Eye (tissue), 1 donor: ENCODE measurements at regions not wholly inside any gene's neighbourhood (a gene's known extent, or its start where the extent isn't known, plus 50 kb on each side); places are given as distances from the start of the nearest gene placed in this dataset.

ENCODE experiments used
- DNase-seq: peaks from one replicate; pipeline ENCODE4 v3.0.0-alpha.2; 2015

- no peak for DNase-seq
Observed at GRCh38 chr1:192057766-192058165, 100.5 kb upstream of the RGS18 start.

DNA sequence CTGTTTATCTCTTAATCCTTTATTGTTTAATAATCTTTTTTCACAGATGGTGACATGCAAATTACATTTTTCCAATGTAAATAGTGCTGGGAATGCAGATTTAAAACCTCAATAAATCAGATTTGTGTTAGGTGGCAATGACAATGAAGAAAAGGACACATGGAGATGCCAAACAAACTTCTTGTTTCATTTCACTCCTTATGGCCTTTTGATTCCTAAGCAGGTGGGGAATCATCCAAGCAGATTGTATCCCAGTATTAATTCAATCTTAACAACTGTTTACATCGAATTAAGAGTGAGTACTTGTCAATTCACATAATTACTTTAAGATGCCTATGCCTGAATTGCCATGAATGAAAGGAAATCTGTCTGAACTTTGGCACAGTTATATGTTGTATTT lies 98.9 kb upstream of the RGS18 start:
- DNase-seq, result peak; percentile 3

- DNase-seq, result no peak
Observed at GRCh38 chr1:192061556-192061955, 96.7 kb upstream of the RGS18 start.

DNA sequence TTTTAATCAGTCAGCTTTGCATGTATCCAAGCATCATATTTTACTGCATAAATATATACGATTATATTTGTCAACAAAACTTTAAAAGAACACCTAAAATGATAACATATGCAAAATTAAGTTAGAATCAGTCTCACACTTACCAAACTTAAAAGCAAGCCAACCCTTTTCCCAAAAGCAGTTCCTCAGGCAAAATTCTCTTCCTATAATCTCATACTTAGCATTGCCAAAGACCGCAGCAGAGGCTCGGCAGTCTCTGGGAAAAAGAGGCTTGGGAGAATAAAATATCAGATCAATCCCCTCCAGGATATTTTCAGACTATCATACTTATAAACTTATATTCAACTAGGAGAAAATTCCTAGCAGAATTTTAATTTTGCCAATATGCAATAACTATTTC lies 93.2 kb upstream of the RGS18 start:
- no peak for DNase-seq

DNA sequence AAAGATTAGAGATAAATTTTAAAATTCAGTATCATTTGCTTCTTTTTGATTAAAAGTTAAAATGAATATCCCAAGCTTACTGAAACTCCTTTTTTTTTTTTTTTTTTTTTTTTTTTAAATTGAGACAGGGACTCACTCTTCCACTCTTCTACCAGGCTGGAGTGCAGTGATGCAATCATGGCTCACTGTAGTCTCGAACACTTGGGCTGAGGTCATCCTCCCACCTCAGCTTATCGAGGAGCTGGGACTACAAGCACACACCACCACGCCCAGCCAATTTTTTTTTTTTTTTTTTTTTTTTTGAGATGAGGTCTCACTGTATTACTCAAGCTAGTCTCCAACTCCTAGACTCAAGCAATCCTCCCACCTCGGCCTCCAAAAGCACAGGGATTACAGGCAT lies 92.1 kb upstream of the RGS18 start:
- no peak for DNase-seq

DNA sequence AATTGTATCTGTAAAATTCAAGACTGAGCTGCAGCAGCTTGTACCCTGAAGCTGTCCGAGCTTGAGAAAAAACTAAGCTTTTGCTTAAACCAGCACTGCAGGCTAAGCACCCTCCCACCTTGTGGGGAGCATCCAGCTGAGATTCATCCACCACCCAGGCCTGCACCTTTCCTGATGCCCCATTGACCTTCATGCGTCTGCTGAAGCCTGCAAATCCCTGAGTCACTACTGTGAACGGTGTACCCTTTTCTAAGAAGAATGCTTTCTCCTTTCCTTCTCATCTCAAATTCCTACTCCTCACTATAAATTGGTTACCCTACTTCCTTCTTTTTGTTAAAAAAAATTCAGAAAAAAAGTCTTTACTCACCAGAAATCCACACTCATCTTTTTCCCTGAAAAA lies 90.9 kb upstream of the RGS18 start:
- no peak for DNase-seq

DNA sequence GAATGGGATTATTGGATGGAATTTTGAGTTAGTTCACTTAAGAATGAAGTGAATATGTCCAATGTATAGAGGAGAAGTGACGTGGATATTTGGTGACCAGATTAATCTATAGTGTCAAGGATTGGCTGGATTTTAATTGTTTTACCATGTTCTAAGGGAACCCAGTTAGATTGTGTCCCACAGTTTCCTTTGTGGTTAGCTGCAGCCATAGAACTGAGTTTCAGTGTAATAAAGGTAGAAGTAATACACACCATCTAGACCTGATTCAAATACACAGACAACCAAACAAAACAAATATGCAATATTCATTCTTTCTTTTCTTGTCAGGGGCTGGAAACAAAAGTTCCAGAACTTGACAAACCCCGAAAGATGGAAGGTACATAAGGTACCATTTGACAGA lies 88.0 kb upstream of the RGS18 start:
- no peak for DNase-seq

GRCh38 chr1:192080684-192081083 lies 77.6 kb upstream of the RGS18 start:
- DNase-seq, result no peak

- no peak for DNase-seq
Observed at GRCh38 chr1:192081359-192081758, 76.9 kb upstream of the RGS18 start.

GRCh38 chr1:192086644-192087043 lies 71.6 kb upstream of the RGS18 start:
- peak; percentile 59 for DNase-seq

DNA sequence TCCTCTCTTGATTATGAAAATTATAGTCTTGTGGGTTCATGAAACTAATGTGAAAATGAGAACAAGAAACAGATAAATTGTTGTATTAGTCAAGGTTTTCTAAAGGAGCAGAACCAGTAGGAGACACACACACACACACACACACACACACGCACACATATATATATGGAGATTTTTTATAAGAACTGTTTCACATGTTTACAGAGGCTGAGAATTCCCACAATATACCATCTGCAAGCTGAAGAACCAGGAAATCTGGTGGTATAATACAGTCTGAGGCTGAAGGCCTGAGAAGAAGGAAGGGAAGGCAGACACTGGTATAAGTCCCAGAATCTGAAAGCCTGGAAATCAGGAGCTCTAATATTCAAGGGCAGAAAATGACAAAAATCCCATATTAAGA lies 70.9 kb upstream of the RGS18 start:
- DNase-seq, result peak; percentile 3

- DNase-seq, result no peak
Observed at GRCh38 chr1:192088496-192088895, 69.8 kb upstream of the RGS18 start.

DNA sequence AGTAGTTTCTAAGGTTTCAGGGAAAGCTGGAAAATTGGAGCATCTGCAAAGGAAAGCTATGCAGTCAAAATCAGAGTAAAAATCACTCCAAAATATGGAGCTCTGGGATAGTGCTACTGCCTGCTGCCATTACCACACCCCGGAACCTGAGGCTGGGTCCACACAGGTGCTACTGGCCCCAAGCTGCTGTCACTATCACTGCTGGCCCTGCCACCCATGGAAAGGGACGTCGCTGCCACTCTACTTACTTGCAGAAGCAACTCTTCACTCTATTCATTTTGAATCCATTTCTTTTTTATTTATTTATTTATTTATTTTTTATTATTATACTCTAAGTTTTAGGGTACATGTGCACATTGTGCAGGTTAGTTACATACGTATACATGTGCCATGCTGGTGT lies 60.3 kb upstream of the RGS18 start:
- DNase-seq, result no peak

- DNase-seq, result no peak
Observed at GRCh38 chr1:192099328-192099727, 58.9 kb upstream of the RGS18 start.

DNA sequence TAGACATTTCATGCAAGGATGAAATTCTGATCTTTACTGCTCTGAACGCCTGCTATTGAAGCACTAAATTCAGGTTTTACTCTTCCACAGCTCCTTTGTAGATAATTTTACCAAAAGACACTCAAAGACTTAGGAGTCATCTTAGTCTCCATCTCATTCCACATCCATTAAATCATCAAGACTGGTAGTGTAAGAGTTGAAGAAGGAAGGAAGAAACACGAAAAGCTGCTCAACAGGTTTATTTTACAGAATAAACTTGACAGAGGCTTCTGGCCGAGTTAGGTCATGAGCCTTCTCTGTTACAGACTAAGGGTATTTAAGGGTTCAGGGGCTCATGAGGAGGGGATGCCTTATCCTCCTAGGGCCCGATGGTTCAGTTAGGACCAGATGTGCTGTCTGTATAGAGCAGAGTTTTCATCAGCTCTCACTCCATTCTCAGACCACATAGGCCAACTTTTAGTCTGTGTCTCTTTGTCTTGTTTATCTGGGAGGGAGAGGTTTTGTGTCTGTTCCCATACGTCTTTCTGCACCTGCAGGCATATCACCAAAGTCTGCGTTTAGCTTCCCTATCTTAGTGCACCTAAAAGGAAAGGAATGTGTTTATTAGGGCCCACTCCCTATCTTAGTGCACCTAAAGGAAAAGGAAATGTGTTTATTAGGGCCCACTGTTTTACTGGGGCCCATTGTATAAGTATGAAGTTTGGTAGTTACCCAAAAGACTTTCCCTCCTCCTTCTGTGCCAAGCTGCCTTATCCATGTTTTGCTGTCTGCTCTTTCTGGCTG lies 57.4 kb upstream of the RGS18 start:
- DNase-seq, result no peak

GRCh38 chr1:192104128-192104527 lies 54.1 kb upstream of the RGS18 start:
- DNase-seq, result no peak

- no peak for DNase-seq
Observed at GRCh38 chr1:192104852-192105251, 53.4 kb upstream of the RGS18 start.

DNA sequence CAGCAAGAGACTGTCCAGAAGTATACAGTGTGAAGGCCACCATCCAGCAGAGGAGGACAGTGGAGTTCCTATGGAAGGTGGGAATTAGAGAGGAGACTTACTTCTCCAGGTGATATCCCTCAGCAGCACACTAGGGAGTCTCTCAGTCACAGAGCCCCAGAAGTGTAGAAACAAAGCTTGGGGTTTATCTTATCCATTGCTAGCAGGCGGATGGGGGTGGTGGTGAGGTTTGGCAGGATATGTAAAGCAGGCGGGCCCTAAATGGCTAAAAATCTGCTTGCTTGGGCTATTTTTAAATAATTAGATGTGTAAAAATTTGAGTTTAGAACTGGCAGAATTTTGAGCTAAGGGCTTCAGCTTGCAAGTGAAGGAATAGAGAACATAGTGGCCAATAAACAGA lies 50.1 kb upstream of the RGS18 start:
- DNase-seq, result no peak
